Muscle layer of duodenum (tissue), 2 donors: ENCODE measurements at regions not wholly inside any gene's neighbourhood (a gene's known extent, or its start where the extent isn't known, plus 50 kb on each side); places are given as distances from the start of the nearest gene placed in this dataset.

Source experiments
- H3K27ac ChIP-seq: one replicate; pipeline ENCODE4 v1.7.0; 2013; ENCODE audit warnings: mild to moderate bottlenecking, low read length
- H3K27me3 ChIP-seq: one replicate; pipeline ENCODE4 v1.7.0; 2013; ENCODE audit warnings: low read depth, mild to moderate bottlenecking, control low read depth, low read length
- H3K36me3 ChIP-seq, 2 donors: one replicate each; pipeline ENCODE4 v1.7.0; 2013; ENCODE audit warnings: low read length in 2 of 2, control low read depth in 1 of 2, mild to moderate bottlenecking in 1 of 2; ENCODE audit not compliant: insufficient read depth in 2 of 2, control insufficient read depth in 1 of 2
- H3K4me1 ChIP-seq, 2 donors: one replicate each; pipeline ENCODE4 v1.7.0; 2013; ENCODE audit warnings: low read length in 2 of 2, mild to moderate bottlenecking in 2 of 2, control low read depth in 1 of 2, moderate library complexity in 1 of 2; ENCODE audit not compliant: insufficient read depth in 2 of 2, control insufficient read depth in 1 of 2
- H3K4me3 ChIP-seq, 2 donors: one replicate each; pipeline ENCODE4 v1.7.0; 2013; ENCODE audit warnings: low read length in 2 of 2, low read depth in 1 of 2, mild to moderate bottlenecking in 1 of 2
- H3K9me3 ChIP-seq, 2 donors: one replicate each; pipeline ENCODE4 v1.7.0; 2013; ENCODE audit warnings: low read length in 2 of 2, control low read depth in 1 of 2, mild to moderate bottlenecking in 1 of 2; ENCODE audit not compliant: control insufficient read depth in 1 of 2
- donor health status: healthy.

- no peaks in the 10 kb centered on the region for H3K36me3 ChIP-seq
- no peak overlapping the region for H3K4me3 ChIP-seq
- H3K4me1 ChIP-seq, result no peaks in the 10 kb centered on the region
- H3K27ac ChIP-seq, result no peak overlapping the region
- H3K27me3 ChIP-seq, result no peaks in the 10 kb centered on the region
- H3K9me3 ChIP-seq, result no peaks in the 10 kb centered on the region
These were observed 61.4 kb upstream of the TRPM1 start for GRCh38 chr15:31162721-31163510.

- H3K27me3 ChIP-seq, result no peaks in the 10 kb centered on the region
These were observed 62.4 kb upstream of the TRPM1 start for GRCh38 chr15:31163769-31164572.

DNA sequence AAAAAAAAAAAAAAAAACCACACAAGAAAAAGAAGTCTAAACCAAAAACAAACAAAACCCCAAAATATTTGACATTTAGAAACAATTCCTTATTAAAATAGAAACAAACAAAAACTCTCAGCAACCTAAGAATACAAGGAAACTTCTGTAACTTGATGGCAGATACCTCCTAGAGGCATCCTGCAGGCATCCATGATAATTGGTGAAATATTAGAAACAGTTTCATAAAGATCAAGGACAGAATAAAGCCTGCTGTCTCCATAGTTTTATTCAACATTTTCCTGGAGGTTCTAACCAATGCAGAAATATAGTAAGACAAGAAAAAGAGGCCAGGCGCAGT is 63.0 kb upstream of the TRPM1 start:
- no peaks in the 10 kb centered on the region for H3K36me3 ChIP-seq
- H3K4me1 ChIP-seq, result no peaks in the 10 kb centered on the region

More at GRCh38 chr15:31163769-31164572, 62.4 kb upstream of the TRPM1 start:
- Histone ChIP-seq H3K4me3 (no peak overlapping the region), H3K36me3 (no peaks in the 10 kb centered on the region), H3K27ac (no peak overlapping the region), H3K9me3 (no peaks in the 10 kb centered on the region), H3K4me1 (no peaks in the 10 kb centered on the region)

DNA sequence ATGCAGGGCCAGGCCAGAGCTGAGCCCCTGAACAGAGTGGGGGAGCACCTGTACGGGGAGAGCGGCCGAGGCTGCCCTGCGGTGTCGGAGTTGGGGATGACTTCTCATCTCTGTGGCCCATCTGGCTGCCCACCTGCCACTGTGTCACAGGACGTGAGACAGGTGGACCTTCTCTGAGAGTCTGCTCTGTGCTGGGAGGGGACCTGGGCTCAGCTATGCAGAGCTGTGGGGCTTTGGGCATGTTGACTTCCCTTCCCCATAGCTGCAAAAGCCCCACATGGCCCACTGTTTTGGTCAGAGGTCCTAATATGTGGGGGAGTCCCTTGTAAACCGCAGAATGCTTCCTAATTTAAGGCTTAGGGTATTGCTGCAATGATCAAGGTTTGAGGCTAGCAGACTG is 68.0 kb upstream of the TRPM1 start:
- no peaks in the 10 kb centered on the region for H3K9me3 ChIP-seq
- no peaks in the 10 kb centered on the region for H3K36me3 ChIP-seq
- no peak overlapping the region for H3K27ac ChIP-seq
- H3K27me3 ChIP-seq, result no peaks in the 10 kb centered on the region
- H3K4me3 ChIP-seq, result no peak overlapping the region
- no peaks in the 10 kb centered on the region for H3K4me1 ChIP-seq

More for the DNA sequence above, 63.0 kb upstream of the TRPM1 start:
- no peaks in the 10 kb centered on the region for H3K27me3 ChIP-seq
- H3K27ac ChIP-seq, result no peak overlapping the region
- no peaks in the 10 kb centered on the region for H3K9me3 ChIP-seq
- H3K4me3 ChIP-seq, result no peak overlapping the region

- no peak overlapping the region for H3K4me3 ChIP-seq
- no peaks in the 10 kb centered on the region for H3K36me3 ChIP-seq
- no peaks in the 10 kb centered on the region for H3K27me3 ChIP-seq
- no peak overlapping the region for H3K27ac ChIP-seq
- H3K9me3 ChIP-seq, result no peaks in the 10 kb centered on the region
- no peaks in the 10 kb centered on the region for H3K4me1 ChIP-seq
These were observed 70.2 kb upstream of the TRPM1 start for GRCh38 chr15:31171731-31172130.

- no peaks in the 10 kb centered on the region for H3K4me1 ChIP-seq
- H3K27me3 ChIP-seq, result no peaks in the 10 kb centered on the region
- no peak overlapping the region for H3K4me3 ChIP-seq
- no peaks in the 10 kb centered on the region for H3K9me3 ChIP-seq
- no peaks in the 10 kb centered on the region for H3K36me3 ChIP-seq
- H3K27ac ChIP-seq, result no peak overlapping the region
These were observed 71.1 kb upstream of the TRPM1 start for GRCh38 chr15:31172606-31173005.

DNA sequence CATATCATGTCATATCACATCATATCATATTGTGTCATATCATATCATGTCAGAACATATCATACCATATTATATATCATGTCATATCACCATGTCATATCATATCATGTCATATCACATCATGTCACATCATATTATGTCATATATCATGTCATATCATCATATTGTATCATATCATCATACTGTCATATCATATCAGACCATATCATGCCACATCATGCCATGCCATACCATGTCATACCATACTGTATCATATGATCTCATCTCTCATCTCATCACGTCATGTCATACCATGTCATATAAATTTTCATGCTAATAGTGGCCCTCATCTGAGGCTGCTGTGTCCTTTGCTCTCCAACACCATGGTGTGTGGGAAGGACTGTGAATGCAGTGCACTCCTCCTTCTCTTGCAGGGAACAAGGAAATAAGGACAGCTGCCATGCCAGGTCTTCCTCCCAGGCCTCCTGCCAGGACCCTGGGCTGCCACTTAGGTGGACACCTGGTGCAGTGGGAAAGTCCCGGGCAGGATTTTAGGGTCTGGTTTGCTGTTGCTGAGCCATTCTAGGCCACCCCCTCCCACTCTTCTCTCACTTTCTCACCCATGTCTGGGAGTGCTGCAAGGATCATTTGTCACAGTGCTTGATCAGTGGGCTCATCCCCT is 72.4 kb upstream of the TRPM1 start:
- H3K27ac ChIP-seq, result no peak overlapping the region
- H3K4me3 ChIP-seq, result no peak overlapping the region
- H3K9me3 ChIP-seq, result no peaks in the 10 kb centered on the region
- no peaks in the 10 kb centered on the region for H3K4me1 ChIP-seq
- H3K36me3 ChIP-seq, result no peaks in the 10 kb centered on the region
- no peaks in the 10 kb centered on the region for H3K27me3 ChIP-seq

- Histone ChIP-seq H3K27me3 (no peaks in the 10 kb centered on the region), H3K4me1 (no peaks in the 10 kb centered on the region), H3K9me3 (peaks cover 0 to 6% of the 10 kb centered on the region in 2 donors), H3K27ac (no peak overlapping the region), H3K36me3 (no peaks in the 10 kb centered on the region), H3K4me3 (no peak overlapping the region)
These were observed 74.0 kb upstream of the TRPM1 start for GRCh38 chr15:31175484-31175883.

- no peak overlapping the region for H3K27ac ChIP-seq
- H3K27me3 ChIP-seq, result no peaks in the 10 kb centered on the region
- peaks cover 0 to 13% of the 10 kb centered on the region in 2 donors for H3K9me3 ChIP-seq
- no peaks in the 10 kb centered on the region for H3K36me3 ChIP-seq
- no peaks in the 10 kb centered on the region for H3K4me1 ChIP-seq
- no peak overlapping the region for H3K4me3 ChIP-seq
These were observed 76.4 kb upstream of the TRPM1 start for GRCh38 chr15:31177951-31178350.

DNA sequence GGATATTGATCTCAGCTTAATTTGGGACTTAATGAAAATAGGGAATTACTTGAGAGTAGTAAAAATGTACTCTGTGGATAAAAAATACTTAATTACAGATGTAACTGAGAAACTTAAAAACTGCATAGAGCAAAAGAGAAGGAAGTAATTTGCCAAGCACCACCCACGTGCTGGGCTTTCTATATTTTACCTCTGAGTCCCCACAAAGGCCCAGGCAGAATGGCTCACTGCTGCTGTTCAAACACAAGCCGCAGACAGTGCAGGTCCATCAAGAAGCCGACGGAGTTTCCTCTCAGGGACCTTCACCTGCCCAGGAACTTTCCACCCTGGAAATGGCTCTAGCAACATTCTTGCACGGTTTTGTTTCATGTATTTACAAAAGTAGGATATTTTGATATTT is 77.2 kb upstream of the TRPM1 start:
- Histone ChIP-seq H3K9me3 (peaks cover 0 to 13% of the 10 kb centered on the region in 2 donors), H3K4me3 (no peak overlapping the region), H3K27ac (no peak overlapping the region), H3K4me1 (no peaks in the 10 kb centered on the region), H3K27me3 (no peaks in the 10 kb centered on the region), H3K36me3 (no peaks in the 10 kb centered on the region)

DNA sequence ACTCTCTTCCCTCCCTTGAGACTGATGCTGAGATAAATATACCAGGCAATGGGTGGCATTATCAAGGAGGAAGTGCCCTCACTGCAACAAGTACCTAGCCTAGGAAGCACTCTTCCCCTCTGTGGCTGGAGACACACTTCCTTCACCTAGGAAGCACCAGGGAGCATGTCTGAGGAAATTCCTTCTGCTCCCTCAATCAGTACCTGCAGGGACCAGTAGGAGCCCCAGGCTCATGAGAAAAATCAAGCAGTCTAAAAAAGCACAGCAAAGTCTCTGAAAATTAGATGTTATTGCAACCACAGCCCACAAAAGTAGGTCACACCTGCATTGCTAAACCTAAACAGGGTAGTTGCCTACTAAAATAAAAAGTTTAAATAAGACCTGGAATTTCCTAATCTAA is 78.2 kb upstream of the TRPM1 start:
- Histone ChIP-seq H3K9me3 (peaks cover 0 to 13% of the 10 kb centered on the region in 2 donors), H3K4me3 (no peak overlapping the region), H3K27ac (no peak overlapping the region), H3K27me3 (no peaks in the 10 kb centered on the region), H3K4me1 (no peaks in the 10 kb centered on the region), H3K36me3 (no peaks in the 10 kb centered on the region)
